ENCODE measurements at regions not wholly inside any gene's neighbourhood (a gene's known extent, or its start where the extent isn't known, plus 50 kb on each side); places are given as distances from the start of the nearest gene placed in this dataset.
"Not testable (repeated sequence)": the region's sequence is repeated elsewhere in the genome, so short reads cannot be mapped to it uniquely, and the experiment has no call there.

DNA sequence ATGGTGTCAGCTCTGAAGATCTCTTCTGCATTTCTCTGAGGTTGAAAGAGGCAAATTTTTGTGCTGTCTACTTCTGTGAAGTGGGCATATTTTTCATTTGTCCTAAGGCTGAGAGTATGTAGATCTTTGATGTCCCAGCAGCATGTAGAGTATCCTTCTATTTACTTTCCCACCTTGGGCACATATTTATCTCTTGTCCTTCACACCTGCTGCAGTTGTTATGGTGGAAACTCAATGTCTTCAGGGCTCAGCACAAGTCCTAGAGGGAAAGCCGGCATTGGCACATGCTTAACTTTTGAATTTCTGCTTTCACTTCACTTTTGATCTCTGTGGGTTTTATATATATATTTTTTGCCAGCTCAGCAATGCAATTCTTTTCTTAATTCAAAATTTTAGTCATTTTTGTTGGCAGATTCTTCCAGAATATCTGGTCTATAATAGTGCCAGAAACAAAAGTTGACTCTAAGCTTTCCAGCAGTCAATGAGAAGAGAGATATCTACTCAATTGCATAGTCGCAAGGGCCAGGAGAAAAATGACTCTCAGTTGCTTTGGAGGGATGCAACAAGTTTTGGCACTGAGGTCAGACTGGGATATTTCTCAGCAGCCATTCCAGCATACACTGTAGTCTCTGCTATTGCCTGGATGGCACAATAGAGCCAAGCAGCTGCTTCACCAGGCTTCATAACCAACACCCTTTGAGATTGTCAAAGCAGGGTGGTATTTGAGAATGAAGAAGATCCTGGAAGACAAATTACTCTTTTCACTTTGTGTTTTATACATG lies 127.8 kb upstream of the FAT1 start:
- no peaks in the 10 kb centered on the region for H3K4me1 Mint-ChIP-seq (ENCODE audit: low read depth)
- H3K36me3 Mint-ChIP-seq (ENCODE audit: low read depth): no peaks in the 10 kb centered on the region

GRCh38 chr4:186852073-186852420 lies 128.4 kb upstream of the FAT1 start:
- no peak overlapping the region for H3K27ac Mint-ChIP-seq
- no peaks in the 10 kb centered on the region for H3K4me1 Mint-ChIP-seq (ENCODE audit: low read depth)
- H3K4me3 Mint-ChIP-seq: no peak overlapping the region
- H3K36me3 Mint-ChIP-seq (ENCODE audit: low read depth): no peaks in the 10 kb centered on the region
- peaks cover 20% of the 10 kb centered on the region for H3K9me3 Mint-ChIP-seq
- no peaks in the 10 kb centered on the region for H3K27me3 Mint-ChIP-seq

More for the DNA sequence above, 127.8 kb upstream of the FAT1 start:
- Mint-ChIP-seq H3K9me3 (peaks cover 20% of the 10 kb centered on the region), H3K4me3 (no peak overlapping the region), H3K27ac (no peak overlapping the region), H3K27me3 (no peaks in the 10 kb centered on the region)

DNA sequence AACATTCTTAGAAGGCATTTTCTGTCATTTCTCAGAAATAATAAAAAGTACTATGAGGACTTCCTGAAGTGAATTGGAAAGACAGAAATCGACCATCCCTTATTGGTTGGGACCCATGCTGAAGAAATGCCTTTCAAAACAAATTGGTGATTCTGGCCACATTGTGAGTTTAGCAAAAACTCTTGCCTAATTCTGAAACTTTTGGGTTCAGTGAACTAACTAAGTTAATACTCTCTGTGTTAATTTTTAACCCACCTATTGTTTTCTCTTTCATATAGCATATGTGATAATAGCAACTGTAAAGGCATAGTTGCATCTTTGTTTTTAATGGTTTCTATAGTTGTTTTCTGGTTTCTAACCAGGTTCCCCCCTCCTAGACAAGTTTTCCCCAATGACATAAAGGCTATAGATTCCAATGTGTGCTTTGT lies 129.3 kb upstream of the FAT1 start:
- H3K4me1 Mint-ChIP-seq (ENCODE audit: low read depth): no peaks in the 10 kb centered on the region
- peaks cover 16% of the 10 kb centered on the region for H3K9me3 Mint-ChIP-seq
- no peak overlapping the region for H3K27ac Mint-ChIP-seq
- H3K4me3 Mint-ChIP-seq: no peak overlapping the region
- H3K27me3 Mint-ChIP-seq: no peaks in the 10 kb centered on the region
- no peaks in the 10 kb centered on the region for H3K36me3 Mint-ChIP-seq (ENCODE audit: low read depth)

DNA sequence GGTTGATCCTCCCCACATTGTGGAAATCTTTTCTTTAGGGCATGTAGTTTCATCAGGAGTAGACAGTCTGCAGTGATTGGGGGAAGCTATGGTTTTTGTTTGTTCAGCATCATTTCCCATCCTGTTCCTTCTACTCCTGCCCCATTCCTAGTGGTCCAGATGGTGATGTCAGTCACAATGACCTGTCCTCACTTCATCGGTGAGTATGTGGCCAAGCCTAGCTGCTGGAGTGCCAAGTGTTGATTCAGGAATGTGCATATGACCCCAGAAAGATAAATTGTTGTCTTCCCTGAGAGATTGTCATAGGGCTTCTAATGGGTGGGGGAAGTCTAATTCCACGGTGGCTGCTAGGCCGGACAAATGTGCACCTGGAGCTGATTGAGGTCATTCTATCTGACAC lies 130.6 kb upstream of the FAT1 start:
- H3K9me3 Mint-ChIP-seq: peaks cover 21% of the 10 kb centered on the region
- no peaks in the 10 kb centered on the region for H3K4me1 Mint-ChIP-seq (ENCODE audit: low read depth)
- no peak overlapping the region for H3K27ac Mint-ChIP-seq
- no peaks in the 10 kb centered on the region for H3K36me3 Mint-ChIP-seq (ENCODE audit: low read depth)
- no peaks in the 10 kb centered on the region for H3K27me3 Mint-ChIP-seq
- H3K4me3 Mint-ChIP-seq: no peak overlapping the region

- H3K27ac Mint-ChIP-seq: no peak overlapping the region
- no peaks in the 10 kb centered on the region for H3K27me3 Mint-ChIP-seq
- no peak overlapping the region for H3K4me3 Mint-ChIP-seq
- no peaks in the 10 kb centered on the region for H3K36me3 Mint-ChIP-seq (ENCODE audit: low read depth)
- peaks cover 21% of the 10 kb centered on the region for H3K9me3 Mint-ChIP-seq
- no peaks in the 10 kb centered on the region for H3K4me1 Mint-ChIP-seq (ENCODE audit: low read depth)
These were observed 131.5 kb upstream of the FAT1 start for GRCh38 chr4:186855111-186855510.

DNA sequence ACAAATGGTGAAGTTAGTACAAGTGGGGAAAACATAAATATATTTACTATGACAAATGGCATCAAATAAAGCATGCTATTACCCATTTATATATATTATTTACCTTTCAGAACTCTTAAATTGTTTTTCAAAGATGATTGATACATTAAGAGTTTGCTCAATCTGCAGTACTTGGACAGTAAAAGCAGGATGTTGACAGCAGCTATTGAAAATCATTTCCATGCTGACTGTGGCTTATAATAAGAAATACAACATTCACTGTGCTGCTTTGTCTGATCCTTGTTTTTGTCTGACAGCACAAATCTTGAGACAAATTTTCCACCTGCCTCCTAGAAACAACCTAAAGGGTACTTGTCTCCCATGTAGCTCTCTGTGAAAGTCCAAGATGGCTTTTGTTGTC lies 134.1 kb upstream of the FAT1 start:
- H3K27me3 Mint-ChIP-seq: no peaks in the 10 kb centered on the region
- H3K4me3 Mint-ChIP-seq: no peak overlapping the region
- no peaks in the 10 kb centered on the region for H3K4me1 Mint-ChIP-seq (ENCODE audit: low read depth)
- H3K9me3 Mint-ChIP-seq: peaks cover 5% of the 10 kb centered on the region
- H3K27ac Mint-ChIP-seq: no peak overlapping the region
- no peaks in the 10 kb centered on the region for H3K36me3 Mint-ChIP-seq (ENCODE audit: low read depth)

DNA sequence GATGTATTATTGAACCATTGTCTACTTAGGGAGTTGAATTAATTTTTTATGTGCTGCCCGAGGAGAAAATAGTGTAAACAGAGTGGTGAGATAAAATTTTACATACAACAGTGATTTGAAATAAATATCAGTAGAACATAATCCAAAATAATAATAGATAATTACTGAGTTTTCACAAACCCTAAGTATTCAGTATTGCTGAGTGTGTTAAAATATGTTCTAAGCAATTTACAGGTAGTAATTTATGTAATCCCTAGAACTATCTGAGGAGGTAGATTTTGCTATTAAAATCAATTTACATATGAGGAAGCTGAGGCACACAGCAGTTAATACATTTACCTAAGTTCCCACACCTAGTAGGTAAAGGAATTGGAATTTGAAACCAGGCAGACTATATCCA lies 134.7 kb upstream of the FAT1 start:
- H3K4me3 Mint-ChIP-seq: no peak overlapping the region
- H3K36me3 Mint-ChIP-seq (ENCODE audit: low read depth): no peaks in the 10 kb centered on the region
- no peak overlapping the region for H3K27ac Mint-ChIP-seq
- peaks cover 8% of the 10 kb centered on the region for H3K9me3 Mint-ChIP-seq
- no peaks in the 10 kb centered on the region for H3K4me1 Mint-ChIP-seq (ENCODE audit: low read depth)
- H3K27me3 Mint-ChIP-seq: no peaks in the 10 kb centered on the region

GRCh38 chr4:186859420-186859819 lies 135.8 kb upstream of the FAT1 start:
- H3K9me3 Mint-ChIP-seq: peaks cover 16% of the 10 kb centered on the region
- H3K4me1 Mint-ChIP-seq (ENCODE audit: low read depth): no peaks in the 10 kb centered on the region
- H3K27ac Mint-ChIP-seq: no peak overlapping the region
- no peaks in the 10 kb centered on the region for H3K27me3 Mint-ChIP-seq
- no peak overlapping the region for H3K4me3 Mint-ChIP-seq
- H3K36me3 Mint-ChIP-seq (ENCODE audit: low read depth): no peaks in the 10 kb centered on the region

DNA sequence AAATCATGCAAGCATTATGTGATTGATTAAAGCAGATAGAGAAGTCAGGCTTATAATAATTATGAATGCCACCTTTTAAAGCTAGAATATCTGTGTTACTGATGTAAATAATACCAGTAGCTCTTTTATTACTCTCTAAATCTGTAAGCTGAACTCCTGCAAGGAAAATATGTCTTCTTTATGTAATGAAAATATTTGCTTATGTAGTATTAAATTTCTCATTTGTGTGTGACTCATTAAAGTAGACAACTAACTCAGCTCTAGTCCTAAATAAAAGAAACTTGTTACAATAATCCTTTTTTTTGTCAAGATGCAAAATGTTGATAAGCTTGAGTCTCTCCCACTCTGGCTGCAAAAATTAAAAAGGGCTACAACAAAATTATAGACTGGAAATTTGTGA lies 137.7 kb upstream of the FAT1 start:
- Mint-ChIP-seq H3K4me1 (ENCODE audit: low read depth) (no peaks in the 10 kb centered on the region), H3K27ac (no peak overlapping the region), H3K4me3 (no peak overlapping the region), H3K27me3 (no peaks in the 10 kb centered on the region), H3K36me3 (ENCODE audit: low read depth) (no peaks in the 10 kb centered on the region), H3K9me3 (peaks cover 16% of the 10 kb centered on the region)

- H3K4me1 Mint-ChIP-seq (ENCODE audit: low read depth): no peaks in the 10 kb centered on the region
- no peaks in the 10 kb centered on the region for H3K27me3 Mint-ChIP-seq
- no peak overlapping the region for H3K27ac Mint-ChIP-seq
- H3K4me3 Mint-ChIP-seq: no peak overlapping the region
- H3K36me3 Mint-ChIP-seq (ENCODE audit: low read depth): no peaks in the 10 kb centered on the region
- peaks cover 11% of the 10 kb centered on the region for H3K9me3 Mint-ChIP-seq
These were observed 148.2 kb upstream of the FAT1 start for GRCh38 chr4:186871856-186872255.

DNA sequence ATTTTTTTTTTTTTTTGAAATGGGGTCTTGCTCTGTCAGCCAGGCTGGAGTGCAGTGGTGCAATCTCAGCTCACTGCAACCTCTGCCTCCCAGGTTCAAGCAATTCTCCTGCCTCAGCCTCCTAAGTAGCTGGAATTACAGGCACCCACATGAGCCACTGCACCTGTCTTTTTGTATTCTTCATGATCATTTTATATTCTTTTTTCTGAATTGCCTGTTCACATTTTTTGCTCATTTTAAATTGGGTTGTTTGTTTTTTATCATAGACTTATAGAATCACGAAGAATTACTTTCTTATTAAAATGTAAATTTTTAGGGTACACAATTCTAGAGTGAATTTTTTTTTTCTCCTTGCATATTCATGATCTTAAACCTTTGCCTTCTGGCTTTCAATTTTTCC lies 149.4 kb upstream of the FAT1 start:
- H3K4me1 Mint-ChIP-seq (ENCODE audit: low read depth); H3K9me3 Mint-ChIP-seq; H3K4me3 Mint-ChIP-seq; H3K27me3 Mint-ChIP-seq; H3K36me3 Mint-ChIP-seq (ENCODE audit: low read depth); H3K27ac Mint-ChIP-seq: not testable (repeated sequence)

- Mint-ChIP-seq H3K9me3 (peaks cover 13% of the 10 kb centered on the region), H3K27ac (no peak overlapping the region), H3K36me3 (ENCODE audit: low read depth) (no peaks in the 10 kb centered on the region)
These were observed 151.8 kb upstream of the FAT1 start for GRCh38 chr4:186875476-186875875.

DNA sequence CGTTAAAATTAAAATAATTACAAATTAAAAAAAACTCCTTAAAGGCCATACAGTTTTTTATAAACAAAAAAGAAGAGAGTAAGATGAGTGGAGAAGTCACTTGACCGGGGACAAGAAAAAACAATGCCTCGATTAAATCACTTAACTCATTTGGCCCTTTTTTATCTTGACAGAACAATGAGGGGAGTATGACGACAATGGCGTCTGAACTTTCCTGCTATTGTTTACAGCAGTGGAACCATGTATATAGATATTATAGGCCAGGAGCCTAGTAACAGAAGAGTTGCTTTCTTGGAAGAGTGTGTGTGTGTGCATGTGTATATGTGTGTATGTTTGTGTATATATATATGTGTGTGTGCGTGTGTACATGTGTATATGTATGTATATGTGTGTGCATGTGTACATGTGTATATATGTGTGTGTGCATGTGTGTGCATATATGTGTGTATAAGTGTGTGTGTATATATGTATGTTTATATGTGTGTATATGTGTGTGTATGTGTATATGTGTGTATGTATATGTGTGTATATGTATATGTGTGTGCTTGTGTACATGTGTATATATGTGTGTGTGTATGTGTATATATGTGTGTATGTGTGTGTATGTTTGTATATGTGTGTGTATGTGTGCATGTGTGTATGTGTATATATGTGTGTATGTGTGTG lies 153.4 kb upstream of the FAT1 start:
- Mint-ChIP-seq H3K36me3 (ENCODE audit: low read depth) (no peaks in the 10 kb centered on the region), H3K4me1 (ENCODE audit: low read depth) (no peaks in the 10 kb centered on the region), H3K4me3 (no peak overlapping the region), H3K27ac (no peak overlapping the region), H3K27me3 (no peaks in the 10 kb centered on the region), H3K9me3 (peaks cover 17% of the 10 kb centered on the region)

More at GRCh38 chr4:186875476-186875875, 151.8 kb upstream of the FAT1 start:
- Mint-ChIP-seq H3K27me3 (no peaks in the 10 kb centered on the region), H3K4me1 (ENCODE audit: low read depth) (no peaks in the 10 kb centered on the region), H3K4me3 (no peak overlapping the region)

DNA sequence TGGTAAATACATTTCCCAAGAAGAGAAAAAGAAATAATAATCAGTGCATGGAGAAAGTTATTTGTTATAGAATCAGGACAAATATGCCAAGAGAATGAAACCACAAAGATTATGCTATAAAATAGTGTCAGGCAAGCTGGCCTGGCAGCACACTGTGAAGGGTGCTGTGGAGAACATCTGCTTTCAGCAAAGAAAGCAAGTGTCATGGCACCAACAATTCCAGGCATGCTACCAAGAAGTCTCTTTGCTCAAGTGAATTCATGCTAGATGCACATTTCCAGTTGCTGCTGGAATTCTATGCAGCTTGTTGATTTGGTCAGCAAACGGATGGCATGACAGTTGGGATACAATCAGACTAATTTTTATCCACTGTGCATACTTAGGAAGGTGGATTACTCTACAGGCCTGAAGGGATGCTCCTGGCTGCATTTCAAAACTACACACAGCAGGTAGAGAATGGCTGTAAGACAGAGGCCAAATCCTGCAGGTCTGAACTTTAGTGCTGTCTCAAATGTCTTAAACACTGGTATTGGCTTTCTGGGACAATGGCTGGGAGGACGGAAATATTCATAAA lies 154.6 kb upstream of the FAT1 start:
- Mint-ChIP-seq H3K36me3 (ENCODE audit: low read depth) (no peaks in the 10 kb centered on the region), H3K4me1 (ENCODE audit: low read depth) (no peaks in the 10 kb centered on the region), H3K27me3 (no peaks in the 10 kb centered on the region), H3K9me3 (peaks cover 15% of the 10 kb centered on the region), H3K4me3 (no peak overlapping the region), H3K27ac (no peak overlapping the region)

DNA sequence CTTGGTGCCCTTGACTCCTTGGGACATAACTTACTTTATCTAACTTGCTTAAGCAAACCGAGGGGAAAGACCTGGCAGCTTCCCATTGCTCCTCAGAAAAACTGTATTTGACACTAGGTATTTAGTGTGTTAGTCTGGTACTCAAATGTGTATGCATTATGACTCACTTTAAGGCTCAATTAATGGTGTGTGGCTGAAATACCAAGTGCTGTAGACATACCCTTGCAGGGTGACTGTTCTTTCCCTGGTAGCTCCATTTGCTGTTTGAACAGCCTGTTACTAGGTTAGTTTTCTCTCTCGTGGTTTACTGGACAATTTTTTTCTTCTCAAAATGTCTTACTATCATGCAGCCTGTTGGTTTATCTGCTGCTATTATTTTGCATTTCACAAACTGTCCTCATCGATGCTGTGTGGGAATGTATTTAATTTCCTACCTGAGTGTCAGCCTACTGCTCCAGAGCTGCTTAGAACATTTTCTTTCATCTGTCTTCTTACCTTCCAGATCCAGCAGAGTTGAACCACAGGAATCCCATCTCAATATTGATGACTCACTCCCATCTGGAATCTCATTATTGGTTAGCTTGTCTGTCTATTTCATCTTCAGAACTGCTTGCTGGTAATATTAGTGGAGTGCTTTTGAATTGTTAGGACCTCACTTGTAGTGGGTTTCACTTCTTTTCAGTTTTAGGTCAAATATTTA lies 158.0 kb upstream of the FAT1 start:
- Mint-ChIP-seq H3K4me3 (no peak overlapping the region), H3K27me3 (no peaks in the 10 kb centered on the region), H3K9me3 (peaks cover 15% of the 10 kb centered on the region), H3K4me1 (ENCODE audit: low read depth) (no peaks in the 10 kb centered on the region), H3K36me3 (ENCODE audit: low read depth) (no peaks in the 10 kb centered on the region), H3K27ac (no peak overlapping the region)

Data from stimulated activated naive CD8-positive, alpha-beta T cell treated with anti-CD3 and anti-CD28 coated beads, Interleukin-15, Interleukin-2, amounts not matched to agents 100 ng/mL and 50 ng/mL, for 24 hours (primary cell).